SK-N-SH (cell line): ENCODE measurements at regions not wholly inside any gene's neighbourhood (a gene's known extent, or its start where the extent isn't known, plus 50 kb on each side); places are given as distances from the start of the nearest gene placed in this dataset.

Experiments
- CTCF ChIA-PET: fragments of 300-600, 350-600 bp; formaldehyde crosslinking; extraction: SDS; loops from one replicate; lab custom pipeline; 2021; lab: Yijun Ruan, JAX
- POLR2A ChIA-PET: fragments of 350-600 bp; sonication (Branson Sonifier 250); formaldehyde crosslinking; extraction: SDS; loops from one replicate; lab custom pipeline; 2020; ENCODE audit warnings: antibody characterized with exemption, inconsistent platforms; lab: Yijun Ruan, JAX
- DNase-seq: peaks from one replicate; pipeline ENCODE4 v3.0.0; 2012
- H2AFZ ChIP-seq: fragments of 200-600 bp; sonication (generic); 2 replicates; pipeline ENCODE4 v1.8.1; 2016; ENCODE audit warnings: antibody characterized with exemption, mild to moderate bottlenecking, low read depth
- H3F3A ChIP-seq: fragments of 200-600 bp; sonication (generic); replicated peaks from 2 replicates; pipeline ENCODE3; 2016; ENCODE audit warnings: antibody characterized with exemption, mild to moderate bottlenecking; ENCODE audit not compliant: insufficient read depth
- H3K27ac ChIP-seq, 2 experiments: fragments of 200-500 bp in 1 of 2; fragments of 200-600 bp in 1 of 2; sonication (Bioruptor generic) in 1 of 2; sonication (generic), shearing (Covaris generic) in 1 of 2; 2 replicates each; pipeline versions ENCODE4 v1.5.1 to v1.6.1; 2014 to 2016; ENCODE audit warnings: low read depth in 2 of 2, inconsistent platforms in 1 of 2, low read length in 1 of 2, mild to moderate bottlenecking in 1 of 2, mixed read lengths in 1 of 2
- H3K27me3 ChIP-seq: fragments of 200-600 bp; sonication (generic), shearing (Covaris generic); 2 replicates; pipeline ENCODE4 v1.6.1; 2016; ENCODE audit warnings: mixed run types; ENCODE audit not compliant: insufficient read depth
- H3K36me3 ChIP-seq, 2 experiments: fragments of 200-500 bp in 1 of 2; fragments of 200-600 bp in 1 of 2; sonication (Bioruptor generic) in 1 of 2; sonication (generic) in 1 of 2; replicated peaks in 1 of 2; 2 replicates each; pipeline versions ENCODE3 to v1.5.1; 2014 to 2016; ENCODE audit warnings: low read length in 1 of 2, mild to moderate bottlenecking in 1 of 2; ENCODE audit not compliant: insufficient read depth in 2 of 2, control insufficient read depth in 1 of 2
- H3K4me1 ChIP-seq, 2 experiments: fragments of 200-500 bp in 1 of 2; fragments of 200-600 bp in 1 of 2; sonication (Bioruptor generic) in 1 of 2; sonication (generic), shearing (Covaris generic) in 1 of 2; 2 replicates each; pipeline versions ENCODE4 v1.5.1 to v1.6.1; 2014 to 2016; ENCODE audit warnings: low read depth in 1 of 2, low read length in 1 of 2, mixed run types in 1 of 2; ENCODE audit not compliant: insufficient read depth in 2 of 2, control insufficient read depth in 1 of 2
- H3K4me2 ChIP-seq: fragments of 200-600 bp; sonication (generic), shearing (Covaris generic); 2 replicates; pipeline ENCODE4 v1.6.1; 2017; ENCODE audit warnings: mixed run types
- H3K4me3 ChIP-seq, 2 experiments: fragments of 200-500 bp in 1 of 2; fragments of 200-600 bp in 1 of 2; sonication (Bioruptor generic) in 1 of 2; sonication (generic), shearing (Covaris generic) in 1 of 2; 2 replicates each; pipeline versions ENCODE4 v1.5.1 to v1.8.1; 2014 to 2016; ENCODE audit warnings: low read depth in 2 of 2, inconsistent platforms in 1 of 2, low read length in 1 of 2, mild to moderate bottlenecking in 1 of 2, mixed read lengths in 1 of 2, moderate library complexity in 1 of 2
- H3K79me2 ChIP-seq: fragments of 200-600 bp; sonication (generic); 2 replicates; pipeline ENCODE4 v1.8.1; 2017; ENCODE audit warnings: mild to moderate bottlenecking; ENCODE audit not compliant: insufficient read depth
- H3K9ac ChIP-seq: fragments of 200-600 bp; sonication (generic); 2 replicates; pipeline ENCODE4 v1.6.1; 2017; ENCODE audit warnings: mixed run types
- H3K9me2 ChIP-seq: fragments of 200-600 bp; sonication (generic); 2 replicates; pipeline ENCODE4 v1.6.1; 2017; ENCODE audit warnings: mixed run types
- H3K9me3 ChIP-seq: fragments of 200-600 bp; sonication (generic); 2 replicates; pipeline ENCODE4 v1.6.1; 2017; ENCODE audit warnings: mixed run types, mild to moderate bottlenecking, moderate library complexity
- H4K20me1 ChIP-seq: fragments of 200-600 bp; sonication (generic); 2 replicates; pipeline ENCODE4 v1.6.1; 2017; ENCODE audit warnings: mild to moderate bottlenecking, mixed run types; ENCODE audit not compliant: insufficient read depth
- EP300 ChIP-seq, 2 experiments: IDR thresholded peaks; 2 replicates each; pipeline versions ENCODE4 v1.4.0 to v1.6.1; 2012; ENCODE audit warnings: borderline replicate concordance in 1 of 2, low read depth in 1 of 2, low read length in 1 of 2
- FOXJ3 ChIP-seq: sonication (generic); formaldehyde crosslinking; IDR thresholded peaks from 2 replicates; pipeline ENCODE4 v1.5.1; 2020; ENCODE audit warnings: mild to moderate bottlenecking, missing genetic modification reagents
- GABPA ChIP-seq: IDR thresholded peaks from 2 replicates; pipeline ENCODE4 v1.4.0; 2012; ENCODE audit warnings: low read depth, mild to moderate bottlenecking
- MEF2A ChIP-seq: IDR thresholded peaks from 2 replicates; pipeline ENCODE4 v1.4.0; 2012; ENCODE audit warnings: low read depth, borderline replicate concordance
- NRF1 ChIP-seq: IDR thresholded peaks from 2 replicates; pipeline ENCODE4 v1.6.1; 2012; ENCODE audit warnings: low read depth, mild to moderate bottlenecking, low read length
- RFX5 ChIP-seq: IDR thresholded peaks from 2 replicates; pipeline ENCODE4 v1.6.1; 2012; ENCODE audit warnings: mild to moderate bottlenecking, improper control_type of control experiment, low read length
- SIN3A ChIP-seq: IDR thresholded peaks from 2 replicates; pipeline ENCODE4 v1.6.1; 2012; ENCODE audit warnings: low read depth, mild to moderate bottlenecking, low read length, moderate library complexity, borderline replicate concordance
- TAF1 ChIP-seq: IDR thresholded peaks from 2 replicates; pipeline ENCODE4 v1.6.1; 2012; ENCODE audit warnings: low read depth, mild to moderate bottlenecking, low read length, moderate library complexity, borderline replicate concordance
- WGBS: methylation state at CpG from one replicate; pipeline ENCODE4 v1.1.6; 2017; ENCODE audit warnings: low lambda C conversion rate; 5-methylcytosine and 5-hydroxymethylcytosine counted together
- TF ChIP-seq, protein P1 (sequence below): IDR thresholded peaks from 2 replicates; pipeline ENCODE4 v1.4.0; 2012; ENCODE audit warnings: low read depth, borderline replicate concordance
- TF ChIP-seq, protein P2 (sequence below): fragments of 200-600 bp; sonication (generic); IDR thresholded peaks from 2 replicates; pipeline ENCODE4 v1.6.1; 2017; ENCODE audit warnings: antibody characterized with exemption, mild to moderate bottlenecking, moderate library complexity
- TF ChIP-seq, protein P3 (sequence below): fragments of 150-350 bp; IDR thresholded peaks from 2 replicates; pipeline ENCODE4 v1.6.1; 2016; ENCODE audit warnings: mild to moderate bottlenecking, low read depth, low read length
- TF ChIP-seq, protein P4 (sequence below): IDR thresholded peaks from 2 replicates; pipeline ENCODE4; 2012
- TF ChIP-seq, protein P5 (sequence below): IDR thresholded peaks from 2 replicates; pipeline ENCODE4 v1.4.0; 2012; ENCODE audit warnings: low read depth, borderline replicate concordance
- TF ChIP-seq, protein P6 (sequence below): fragments of 150-350 bp; IDR thresholded peaks from 2 replicates; pipeline ENCODE4 v1.6.1; 2017; ENCODE audit warnings: antibody characterized with exemption, low read length, low read depth, borderline replicate concordance

DNA sequence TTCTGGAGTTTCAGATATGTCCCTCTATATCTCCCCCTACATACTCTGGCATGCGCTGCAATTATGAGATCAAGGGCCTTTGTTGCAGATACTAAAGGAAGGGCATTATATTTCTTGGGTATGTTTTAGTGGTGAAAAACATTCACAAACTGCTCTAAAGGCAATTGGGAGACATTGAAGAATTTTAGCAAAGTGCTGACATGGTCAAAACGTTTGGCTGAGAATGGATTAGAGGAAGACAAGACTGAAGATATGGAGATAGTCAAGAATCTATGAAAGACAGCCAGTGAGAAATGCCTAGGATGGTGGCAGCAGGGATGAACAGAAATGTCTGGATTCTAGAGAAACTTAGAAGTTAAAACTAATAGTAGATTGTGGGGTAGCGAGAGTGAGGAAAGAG, 104.5 kb upstream of the CABCOCO1 start:
- CTCF ChIA-PET: no interaction called here
- no peaks in the 10 kb centered on the region for H3K9me3 ChIP-seq
- no peaks in the 10 kb centered on the region for H3K27me3 ChIP-seq
- no peak overlapping the region for H3K4me3 ChIP-seq
- H3K27ac ChIP-seq: no peak overlapping the region
- H3F3A ChIP-seq: no peaks in the 10 kb centered on the region
- 73% methylated on average over 3 of the region's 3 CpGs for WGBS
- H3K79me2 ChIP-seq: no peaks in the 10 kb centered on the region
- H3K36me3 ChIP-seq: no peaks in the 10 kb centered on the region
- no peaks in the 10 kb centered on the region for H3K9me2 ChIP-seq
- TF ChIP-seq RFX5 (no peak), FOXJ3 (CRISPR knock-in tag) (no peak)
- TF ChIP-seq, protein P1, sequence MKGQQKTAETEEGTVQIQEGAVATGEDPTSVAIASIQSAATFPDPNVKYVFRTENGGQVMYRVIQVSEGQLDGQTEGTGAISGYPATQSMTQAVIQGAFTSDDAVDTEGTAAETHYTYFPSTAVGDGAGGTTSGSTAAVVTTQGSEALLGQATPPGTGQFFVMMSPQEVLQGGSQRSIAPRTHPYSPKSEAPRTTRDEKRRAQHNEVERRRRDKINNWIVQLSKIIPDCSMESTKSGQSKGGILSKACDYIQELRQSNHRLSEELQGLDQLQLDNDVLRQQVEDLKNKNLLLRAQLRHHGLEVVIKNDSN: no peak
- TF ChIP-seq, all 33 proteins: peak for 0
- Histone ChIP-seq H3K4me1 (no peaks in the 10 kb centered on the region), H2AFZ (no peak overlapping the region), H3K9ac (no peak overlapping the region), H3K4me2 (no peak overlapping the region), H4K20me1 (no peaks in the 10 kb centered on the region)
- DNase-seq: no peak
- POLR2A ChIA-PET: no interaction called here

DNA sequence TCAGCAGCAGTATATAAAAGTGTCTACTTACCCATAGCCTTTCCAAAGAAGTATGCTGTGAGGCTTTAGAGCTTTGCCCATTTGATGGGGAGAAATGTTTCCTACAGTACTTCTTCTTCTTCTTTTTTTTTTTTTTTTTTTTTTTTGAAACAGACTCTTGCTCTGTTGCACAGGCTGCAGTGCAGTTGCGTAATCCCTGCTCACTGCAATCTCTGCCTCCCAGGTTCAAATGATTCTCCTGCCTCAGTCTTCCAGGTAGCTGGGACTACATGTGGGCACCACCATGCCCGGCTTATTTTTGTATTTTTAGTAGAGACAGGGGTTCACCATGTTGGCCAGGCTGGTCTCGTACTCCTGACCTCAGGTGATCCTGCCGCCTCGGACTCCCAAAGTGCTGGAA, 101.7 kb upstream of the TMEM26 start:
- CTCF ChIA-PET: no interaction called here
- POLR2A ChIA-PET: no interaction called here
- Histone ChIP-seq H3K9me3 (no peaks in the 10 kb centered on the region), H3K79me2 (no peaks in the 10 kb centered on the region), H2AFZ (no peak overlapping the region), H3K36me3 (no peaks in the 10 kb centered on the region), H3K9ac (no peak overlapping the region), H3K9me2 (no peaks in the 10 kb centered on the region), H3F3A (no peaks in the 10 kb centered on the region), H3K4me1 (no peaks in the 10 kb centered on the region), H3K4me3 (no peak overlapping the region), H3K4me2 (no peak overlapping the region)
- TF ChIP-seq, protein P1: no peak
- TF ChIP-seq SIN3A (no peak), FOXJ3 (CRISPR knock-in tag) (no peak), EP300 (IDR thresholded peaks at IDR 0.05; ENCODE audit: borderline replicate concordance in 1 of 2, low read depth in 1 of 2, low read length in 1 of 2) (no peak), GABPA (no peak), NRF1 (no peak), MEF2A (no peak), TAF1 (no peak)
- TF ChIP-seq, protein P2, sequence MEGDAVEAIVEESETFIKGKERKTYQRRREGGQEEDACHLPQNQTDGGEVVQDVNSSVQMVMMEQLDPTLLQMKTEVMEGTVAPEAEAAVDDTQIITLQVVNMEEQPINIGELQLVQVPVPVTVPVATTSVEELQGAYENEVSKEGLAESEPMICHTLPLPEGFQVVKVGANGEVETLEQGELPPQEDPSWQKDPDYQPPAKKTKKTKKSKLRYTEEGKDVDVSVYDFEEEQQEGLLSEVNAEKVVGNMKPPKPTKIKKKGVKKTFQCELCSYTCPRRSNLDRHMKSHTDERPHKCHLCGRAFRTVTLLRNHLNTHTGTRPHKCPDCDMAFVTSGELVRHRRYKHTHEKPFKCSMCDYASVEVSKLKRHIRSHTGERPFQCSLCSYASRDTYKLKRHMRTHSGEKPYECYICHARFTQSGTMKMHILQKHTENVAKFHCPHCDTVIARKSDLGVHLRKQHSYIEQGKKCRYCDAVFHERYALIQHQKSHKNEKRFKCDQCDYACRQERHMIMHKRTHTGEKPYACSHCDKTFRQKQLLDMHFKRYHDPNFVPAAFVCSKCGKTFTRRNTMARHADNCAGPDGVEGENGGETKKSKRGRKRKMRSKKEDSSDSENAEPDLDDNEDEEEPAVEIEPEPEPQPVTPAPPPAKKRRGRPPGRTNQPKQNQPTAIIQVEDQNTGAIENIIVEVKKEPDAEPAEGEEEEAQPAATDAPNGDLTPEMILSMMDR: no peak
- TF ChIP-seq, protein P3, sequence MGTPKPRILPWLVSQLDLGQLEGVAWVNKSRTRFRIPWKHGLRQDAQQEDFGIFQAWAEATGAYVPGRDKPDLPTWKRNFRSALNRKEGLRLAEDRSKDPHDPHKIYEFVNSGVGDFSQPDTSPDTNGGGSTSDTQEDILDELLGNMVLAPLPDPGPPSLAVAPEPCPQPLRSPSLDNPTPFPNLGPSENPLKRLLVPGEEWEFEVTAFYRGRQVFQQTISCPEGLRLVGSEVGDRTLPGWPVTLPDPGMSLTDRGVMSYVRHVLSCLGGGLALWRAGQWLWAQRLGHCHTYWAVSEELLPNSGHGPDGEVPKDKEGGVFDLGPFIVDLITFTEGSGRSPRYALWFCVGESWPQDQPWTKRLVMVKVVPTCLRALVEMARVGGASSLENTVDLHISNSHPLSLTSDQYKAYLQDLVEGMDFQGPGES: no peak
- TF ChIP-seq, protein P4, sequence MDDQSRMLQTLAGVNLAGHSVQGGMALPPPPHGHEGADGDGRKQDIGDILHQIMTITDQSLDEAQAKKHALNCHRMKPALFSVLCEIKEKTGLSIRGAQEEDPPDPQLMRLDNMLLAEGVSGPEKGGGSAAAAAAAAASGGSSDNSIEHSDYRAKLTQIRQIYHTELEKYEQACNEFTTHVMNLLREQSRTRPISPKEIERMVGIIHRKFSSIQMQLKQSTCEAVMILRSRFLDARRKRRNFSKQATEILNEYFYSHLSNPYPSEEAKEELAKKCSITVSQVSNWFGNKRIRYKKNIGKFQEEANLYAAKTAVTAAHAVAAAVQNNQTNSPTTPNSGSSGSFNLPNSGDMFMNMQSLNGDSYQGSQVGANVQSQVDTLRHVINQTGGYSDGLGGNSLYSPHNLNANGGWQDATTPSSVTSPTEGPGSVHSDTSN: no peak
- TF ChIP-seq, protein P5, sequence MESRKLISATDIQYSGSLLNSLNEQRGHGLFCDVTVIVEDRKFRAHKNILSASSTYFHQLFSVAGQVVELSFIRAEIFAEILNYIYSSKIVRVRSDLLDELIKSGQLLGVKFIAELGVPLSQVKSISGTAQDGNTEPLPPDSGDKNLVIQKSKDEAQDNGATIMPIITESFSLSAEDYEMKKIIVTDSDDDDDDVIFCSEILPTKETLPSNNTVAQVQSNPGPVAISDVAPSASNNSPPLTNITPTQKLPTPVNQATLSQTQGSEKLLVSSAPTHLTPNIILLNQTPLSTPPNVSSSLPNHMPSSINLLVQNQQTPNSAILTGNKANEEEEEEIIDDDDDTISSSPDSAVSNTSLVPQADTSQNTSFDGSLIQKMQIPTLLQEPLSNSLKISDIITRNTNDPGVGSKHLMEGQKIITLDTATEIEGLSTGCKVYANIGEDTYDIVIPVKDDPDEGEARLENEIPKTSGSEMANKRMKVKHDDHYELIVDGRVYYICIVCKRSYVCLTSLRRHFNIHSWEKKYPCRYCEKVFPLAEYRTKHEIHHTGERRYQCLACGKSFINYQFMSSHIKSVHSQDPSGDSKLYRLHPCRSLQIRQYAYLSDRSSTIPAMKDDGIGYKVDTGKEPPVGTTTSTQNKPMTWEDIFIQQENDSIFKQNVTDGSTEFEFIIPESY: no peak
- TF ChIP-seq, protein P6, sequence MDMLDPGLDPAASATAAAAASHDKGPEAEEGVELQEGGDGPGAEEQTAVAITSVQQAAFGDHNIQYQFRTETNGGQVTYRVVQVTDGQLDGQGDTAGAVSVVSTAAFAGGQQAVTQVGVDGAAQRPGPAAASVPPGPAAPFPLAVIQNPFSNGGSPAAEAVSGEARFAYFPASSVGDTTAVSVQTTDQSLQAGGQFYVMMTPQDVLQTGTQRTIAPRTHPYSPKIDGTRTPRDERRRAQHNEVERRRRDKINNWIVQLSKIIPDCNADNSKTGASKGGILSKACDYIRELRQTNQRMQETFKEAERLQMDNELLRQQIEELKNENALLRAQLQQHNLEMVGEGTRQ: no peak
- TF ChIP-seq, all 33 proteins: peak for 0
- no peak for DNase-seq
- Histone ChIP-seq H4K20me1 (no peaks in the 10 kb centered on the region), H3K27ac (no peak overlapping the region), H3K27me3 (no peaks in the 10 kb centered on the region)
- 76% methylated on average over 5 of the region's 5 CpGs for WGBS
